KBM-7 (cell line): ENCODE measurements at regions not wholly inside any gene's neighbourhood (a gene's known extent, or its start where the extent isn't known, plus 50 kb on each side); places are given as distances from the start of the nearest gene placed in this dataset.

Experiments
- DNase-seq: peaks from one replicate; pipeline ENCODE4 v3.0.0-alpha.2; 2015
- in situ Hi-C: fragments of 300-500 bp; cut with MboI; formaldehyde crosslinking; loops from 2 replicates; pipeline ENCODE4 v1.14.3; 2020; ENCODE audit warnings: low sequenced_read_pairs, low pct_unique_long_range_greater_than_20kb, mixed read lengths

GRCh38 chr9:106724566-106724965, 138.4 kb upstream of the ZNF462 start:
- in situ Hi-C loops, result no loop called here
- DNase-seq, result no peak

DNA sequence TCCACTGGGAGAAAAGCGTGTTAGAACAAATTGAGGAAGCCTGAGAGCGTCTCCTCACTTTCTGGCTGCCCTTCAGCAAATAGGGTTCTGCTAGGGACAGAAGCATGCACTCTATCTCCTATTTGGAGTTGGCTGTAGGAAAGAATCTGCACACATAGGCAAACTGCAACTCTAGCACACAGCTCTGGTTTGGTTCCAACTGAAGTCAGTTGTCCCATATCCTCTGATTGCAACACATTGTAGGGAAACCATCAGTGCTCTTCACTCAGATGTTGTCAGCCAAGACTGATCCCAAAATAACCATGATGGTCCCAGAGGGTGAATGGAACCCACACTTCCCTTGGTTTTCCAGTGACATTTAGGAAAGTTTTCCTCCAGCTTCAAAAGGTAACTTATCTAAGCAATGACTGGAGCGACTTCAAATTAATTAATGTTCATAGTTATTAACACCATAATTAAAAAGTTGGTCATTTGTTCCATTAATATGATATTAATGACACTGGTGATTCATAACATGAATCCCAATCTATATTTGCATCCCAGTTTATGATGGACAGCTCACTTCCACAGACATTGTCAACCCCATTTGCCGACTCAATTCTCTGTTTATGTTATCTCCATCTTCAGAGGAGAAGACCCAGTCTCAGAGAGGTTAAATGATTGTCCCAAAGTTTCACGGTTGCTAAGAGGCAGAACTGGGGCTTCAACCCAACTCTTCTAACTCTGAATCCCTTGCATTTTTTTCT, 136.7 kb upstream of the ZNF462 start:
- no peak for DNase-seq
- in situ Hi-C loops, result no loop called here

DNA sequence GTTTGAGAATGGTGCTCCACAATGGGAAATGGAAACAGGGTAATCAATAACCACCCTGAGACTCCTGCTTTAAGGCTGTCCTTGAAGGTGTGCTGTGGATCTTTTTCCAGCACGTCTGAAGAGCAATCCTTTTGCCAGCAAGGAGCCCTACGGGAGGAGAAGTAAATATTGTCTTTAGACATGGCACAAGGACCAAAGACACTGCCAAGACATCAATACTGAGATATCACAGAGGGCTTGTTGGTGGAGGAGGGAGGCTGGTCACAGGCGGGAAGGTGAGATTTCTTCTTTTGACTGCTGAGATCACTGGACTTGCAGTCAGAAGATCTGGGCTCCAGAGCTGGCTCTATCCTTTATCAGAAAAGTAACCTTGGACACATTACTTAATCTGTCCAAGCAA, 135.0 kb upstream of the ZNF462 start:
- in situ Hi-C loops, result no loop called here
- DNase-seq, result no peak

GRCh38 chr9:106728860-106729259, 134.1 kb upstream of the ZNF462 start:
- DNase-seq, result no peak
- in situ Hi-C loops, result no loop called here

- no peak for DNase-seq
Observed at GRCh38 chr9:106731910-106732309, 131.1 kb upstream of the ZNF462 start.

DNA sequence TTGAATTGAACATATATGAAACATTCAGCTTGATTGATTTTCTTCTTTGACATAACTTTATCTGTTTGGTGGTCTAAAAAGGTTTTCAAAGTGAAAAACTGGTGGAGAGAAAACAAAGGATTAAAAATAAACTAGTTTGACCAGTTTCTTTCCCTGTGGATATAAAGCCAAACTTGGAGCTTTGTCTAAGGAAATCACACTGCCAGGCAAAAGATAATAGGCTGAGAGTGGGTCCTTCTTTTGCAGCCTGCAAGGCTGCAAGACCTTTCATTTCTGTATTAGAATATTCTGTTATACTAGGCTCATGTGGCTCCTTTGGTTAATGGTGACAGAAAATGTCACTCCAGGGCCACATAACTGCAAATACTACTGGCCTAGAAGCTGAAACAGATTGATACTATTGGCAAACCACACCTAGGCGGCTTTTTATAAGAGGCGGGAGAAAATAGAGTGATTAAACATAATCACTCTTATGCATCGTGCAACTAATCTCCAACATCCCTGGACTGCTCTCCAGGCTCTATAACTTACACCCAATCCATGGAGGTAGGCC, 129.1 kb upstream of the ZNF462 start:
- no peak for DNase-seq
- in situ Hi-C loops, result no loop called here

More at GRCh38 chr9:106731910-106732309, 131.1 kb upstream of the ZNF462 start:
- in situ Hi-C loops, result no loop called here

DNA sequence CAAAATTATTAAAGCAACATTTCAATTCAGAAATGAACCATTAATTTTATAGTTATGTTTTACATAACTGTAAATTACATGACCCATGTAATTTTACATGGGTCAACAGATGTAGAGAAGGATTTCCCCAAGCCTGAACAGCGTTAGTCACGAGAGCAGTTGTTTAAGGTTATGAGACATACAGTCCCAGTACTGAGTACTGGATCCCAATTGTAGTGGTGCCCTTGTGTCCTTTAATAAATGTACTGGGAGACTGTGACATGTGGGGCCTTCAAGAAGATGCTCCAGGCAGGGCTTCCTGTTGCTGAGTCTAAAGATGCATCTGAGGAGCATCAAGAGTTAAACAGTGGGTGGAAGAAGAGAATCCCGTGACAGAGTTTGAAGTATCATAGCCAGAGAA, 125.5 kb upstream of the ZNF462 start:
- in situ Hi-C loops, result no loop called here
- DNase-seq, result no peak

GRCh38 chr9:106738109-106738508, 124.9 kb upstream of the ZNF462 start:
- DNase-seq, result no peak
- in situ Hi-C loops, result no loop called here

- in situ Hi-C loops, result no loop called here
- no peak for DNase-seq
Observed at GRCh38 chr9:106745457-106745856, 117.5 kb upstream of the ZNF462 start.

GRCh38 chr9:106745876-106746275, 117.1 kb upstream of the ZNF462 start:
- in situ Hi-C loops, result no loop called here
- no peak for DNase-seq

DNA sequence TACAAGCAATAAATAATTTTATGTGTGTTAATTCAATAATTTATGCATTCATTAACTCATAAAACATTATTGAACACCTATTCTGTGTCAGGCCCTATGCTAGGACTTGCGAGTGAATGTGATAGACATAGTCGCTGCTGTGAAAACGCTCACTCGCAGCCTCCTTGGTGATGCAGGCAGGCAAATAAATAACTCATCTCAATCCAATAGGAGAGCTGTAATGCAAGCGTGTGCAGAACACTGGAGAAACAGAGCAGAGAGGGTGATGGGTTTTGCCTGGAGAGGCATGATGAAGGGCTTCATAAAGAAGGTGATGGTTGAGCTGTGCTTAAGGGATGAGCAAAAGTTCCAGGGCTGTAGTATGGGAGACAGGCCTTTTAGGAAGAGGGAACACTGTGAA, 111.3 kb upstream of the ZNF462 start:
- no peak for DNase-seq

DNA sequence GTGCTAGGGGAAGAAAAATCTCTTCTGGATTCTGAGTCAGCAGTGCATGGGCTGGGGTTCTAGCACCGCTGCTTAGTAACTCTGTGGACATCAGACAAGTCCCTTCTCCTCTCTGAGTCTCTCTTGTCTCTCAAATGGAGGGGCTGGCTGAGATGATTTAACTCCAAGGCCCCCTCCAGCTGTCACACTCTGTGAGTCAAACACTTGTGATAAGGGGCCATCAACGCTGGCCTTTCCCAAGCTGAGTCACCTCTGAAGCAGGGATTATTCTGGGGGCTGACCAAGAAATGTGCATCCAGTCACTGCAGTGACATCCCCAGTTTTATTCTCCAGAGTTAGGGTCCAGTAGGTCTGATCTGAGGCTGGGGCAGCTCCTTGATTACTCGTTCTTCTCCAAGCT, 110.4 kb upstream of the ZNF462 start:
- in situ Hi-C loops, result no loop called here

More for the DNA sequence above, 111.3 kb upstream of the ZNF462 start:
- in situ Hi-C loops, result no loop called here

GRCh38 chr9:106753155-106753671, 109.8 kb upstream of the ZNF462 start:
- peak; percentile 9 for DNase-seq
- in situ Hi-C loops, result no loop called here

More for the DNA sequence above, 110.4 kb upstream of the ZNF462 start:
- DNase-seq, result no peak

- in situ Hi-C loops, result no loop called here
- no peak for DNase-seq
Observed at GRCh38 chr9:106755736-106756135, 107.2 kb upstream of the ZNF462 start.

GRCh38 chr9:106757514-106757913, 105.5 kb upstream of the ZNF462 start:
- DNase-seq, result no peak
- in situ Hi-C loops, result no loop called here

- in situ Hi-C loops, result no loop called here
- DNase-seq, result no peak
Observed at GRCh38 chr9:106758911-106759310, 104.1 kb upstream of the ZNF462 start.

GRCh38 chr9:106761493-106761892, 101.5 kb upstream of the ZNF462 start:
- DNase-seq, result no peak
- in situ Hi-C loops, result no loop called here

GRCh38 chr9:106766616-106767015, 96.3 kb upstream of the ZNF462 start:
- DNase-seq, result no peak

GRCh38 chr9:106769331-106769730, 93.6 kb upstream of the ZNF462 start:
- in situ Hi-C loops, result no loop called here
- DNase-seq, result no peak

More at GRCh38 chr9:106766616-106767015, 96.3 kb upstream of the ZNF462 start:
- in situ Hi-C loops, result no loop called here

GRCh38 chr9:106771608-106772007, 91.4 kb upstream of the ZNF462 start:
- in situ Hi-C loops, result no loop called here
- DNase-seq, result no peak
